Posterior cingulate gyrus (tissue), 11 donors: ENCODE measurements at regions not wholly inside any gene's neighbourhood (a gene's known extent, or its start where the extent isn't known, plus 50 kb on each side); places are given as distances from the start of the nearest gene placed in this dataset.

Source experiments
- DNase-seq, 10 donors: peaks; one replicate each; pipeline versions ENCODE4 v3.0.0 to v3.0.0-alpha.2; 2020 to 2021; ENCODE audit warnings: mixed read lengths in 3 of 10
- intact Hi-C: fragments of 100-400 bp; cut with DNase I; formaldehyde crosslinking; loops from one replicate; pipeline ENCODE4 v1.15.1; 2023

GRCh38 chr12:89862511-89863445 lies 154.1 kb upstream of the ATP2B1 start:
- intact Hi-C loops: no loop called here
- DNase-seq: no peak

DNA sequence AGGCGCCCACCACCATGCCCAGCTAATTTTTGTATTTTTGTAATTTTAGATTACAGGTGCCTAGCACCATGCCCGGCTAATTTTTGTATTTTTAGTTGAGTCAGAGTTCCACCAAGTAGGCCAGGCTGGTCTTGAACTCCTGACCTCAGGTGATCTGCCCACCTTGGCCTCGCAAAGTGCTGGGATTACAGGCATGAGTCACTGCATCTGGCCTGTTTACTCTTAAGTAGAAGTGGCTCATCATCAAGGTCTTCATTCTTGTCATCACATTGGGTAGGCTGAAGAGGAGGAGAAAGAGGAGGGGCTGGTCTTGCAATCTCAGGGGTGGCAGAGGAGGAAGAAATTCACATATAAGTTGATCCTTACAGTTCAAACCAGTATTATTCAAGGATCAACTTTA lies 152.4 kb upstream of the ATP2B1 start:
- intact Hi-C loops: no loop called here
- DNase-seq: no peak

GRCh38 chr12:89859508-89860220 lies 151.0 kb upstream of the ATP2B1 start:
- DNase-seq: no peak
- intact Hi-C loops: no loop called here

GRCh38 chr12:89858718-89859117 lies 150.1 kb upstream of the ATP2B1 start:
- no peak for DNase-seq
- intact Hi-C loops: no loop called here

DNA sequence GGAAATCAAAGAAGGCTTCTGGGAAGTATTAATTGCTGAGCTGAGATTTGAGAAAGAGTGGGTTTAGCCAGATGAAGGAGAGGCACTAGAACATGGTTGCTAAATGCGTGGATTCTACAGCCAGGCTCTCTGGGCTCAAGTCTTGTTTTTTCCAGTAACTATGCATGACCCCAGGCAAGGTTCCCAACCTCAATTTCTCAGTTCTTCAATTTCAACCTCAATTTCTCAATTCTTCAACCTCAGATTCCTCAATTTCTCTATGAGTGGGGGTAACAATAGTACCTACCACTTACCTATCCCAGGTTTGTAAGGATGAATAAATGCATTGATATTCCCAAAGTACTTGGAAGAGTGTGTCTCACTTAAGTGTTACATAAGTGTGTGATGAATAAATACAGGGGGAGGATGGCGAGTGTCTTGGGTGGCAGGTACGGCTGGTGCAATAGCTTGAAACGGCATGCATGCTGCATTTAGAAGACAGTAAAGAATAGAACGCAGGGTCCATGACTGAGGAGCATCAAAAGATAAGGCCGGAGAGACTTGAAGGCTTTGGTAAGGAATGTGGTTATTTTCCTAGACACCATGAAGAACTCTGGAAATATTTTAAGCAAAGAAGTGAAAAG lies 149.1 kb upstream of the ATP2B1 start:
- DNase-seq: peak in 1 of 10 donors; percentile 82
- intact Hi-C loops: no loop called here

DNA sequence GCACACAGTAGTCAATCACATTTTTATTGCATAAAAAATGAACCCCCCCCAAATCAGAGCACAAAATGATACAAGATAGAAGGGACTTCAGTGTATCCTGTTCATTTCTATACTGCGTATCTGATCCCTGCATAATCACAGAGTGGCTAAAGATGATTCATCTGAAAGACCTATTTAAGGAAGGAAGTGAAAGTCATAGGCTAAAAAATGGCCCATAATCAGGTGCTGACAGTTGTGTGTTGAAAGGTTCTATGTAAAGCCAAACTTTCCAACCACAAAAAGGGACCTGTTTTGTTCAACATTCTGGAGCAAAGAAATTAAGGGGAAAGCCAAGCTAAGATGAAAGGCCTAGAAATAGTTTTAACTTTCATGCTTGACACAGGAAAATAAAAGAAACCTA lies 147.8 kb upstream of the ATP2B1 start:
- intact Hi-C loops: no loop called here

GRCh38 chr12:89848732-89849131 lies 140.1 kb upstream of the ATP2B1 start:
- intact Hi-C loops: no loop called here
- no peak for DNase-seq

More for the DNA sequence above, 147.8 kb upstream of the ATP2B1 start:
- no peak for DNase-seq

DNA sequence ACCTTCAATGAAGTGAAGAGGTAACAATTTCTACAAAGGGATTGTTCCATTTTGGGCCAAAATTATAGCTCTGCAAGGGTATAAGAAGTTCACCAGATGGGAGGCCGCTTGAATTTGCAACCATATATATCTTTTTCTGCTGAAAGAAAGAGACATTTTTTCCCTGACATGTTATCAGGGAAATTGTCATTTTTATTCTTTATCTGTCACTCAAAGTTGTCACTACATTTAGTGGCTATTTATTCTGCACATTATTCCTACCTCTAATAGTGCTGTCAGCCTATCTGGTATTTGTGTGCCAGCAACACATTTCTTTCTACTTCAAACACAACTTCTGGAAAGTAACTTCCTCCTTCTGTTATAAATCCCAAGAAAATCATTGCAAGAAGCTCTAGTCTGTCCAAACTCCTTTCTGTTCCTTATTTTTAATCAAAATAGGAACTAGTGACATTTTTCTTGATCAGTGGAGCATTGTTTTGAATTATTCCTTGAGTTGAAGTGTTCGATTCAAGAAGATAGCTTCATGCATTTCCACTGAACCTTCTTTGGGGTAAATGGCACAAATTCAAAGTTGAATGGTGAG lies 137.9 kb upstream of the ATP2B1 start:
- intact Hi-C loops: no loop called here
- no peak for DNase-seq

DNA sequence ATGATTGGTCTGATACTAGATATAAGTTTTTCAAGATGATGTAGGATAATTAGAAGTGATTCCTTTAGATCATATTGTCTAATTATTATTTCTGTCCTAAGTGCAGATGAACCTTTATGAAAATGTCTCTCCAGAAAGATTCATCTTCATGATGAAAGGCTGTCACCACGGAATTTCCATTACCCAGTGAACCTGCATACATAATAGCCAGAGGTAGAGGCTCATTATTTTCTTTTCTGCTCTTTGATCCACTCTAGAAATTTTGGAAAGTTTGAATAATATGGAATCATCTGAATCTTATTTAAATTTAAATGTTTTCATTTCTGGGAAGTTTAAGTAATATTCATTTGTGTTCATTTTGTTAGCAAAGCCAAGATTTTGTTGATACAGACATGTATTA lies 137.1 kb upstream of the ATP2B1 start:
- DNase-seq: no peak
- intact Hi-C loops: no loop called here

DNA sequence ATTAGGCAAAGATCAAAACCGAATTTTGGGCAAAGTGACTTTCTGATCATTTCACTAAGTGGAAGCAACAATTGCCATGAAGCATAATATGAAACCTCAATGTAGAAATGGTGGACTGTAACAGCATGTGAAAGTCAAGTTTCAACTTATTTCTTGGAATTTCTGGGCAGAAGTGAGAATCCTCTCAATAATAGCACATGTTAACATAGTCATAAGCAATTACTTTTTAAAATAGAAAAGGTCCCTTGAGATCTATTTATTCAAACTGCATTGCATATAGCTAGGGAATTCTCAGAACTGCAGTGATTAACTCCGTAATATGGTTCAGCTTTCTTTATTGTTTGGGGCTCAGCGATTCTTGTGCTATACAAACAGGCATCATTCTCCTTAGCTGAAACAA lies 136.7 kb upstream of the ATP2B1 start:
- intact Hi-C loops: no loop called here
- no peak for DNase-seq

- intact Hi-C loops: no loop called here
- DNase-seq: no peak
Observed at GRCh38 chr12:89844539-89844938, 135.9 kb upstream of the ATP2B1 start.

GRCh38 chr12:89840162-89840922 lies 131.7 kb upstream of the ATP2B1 start:
- DNase-seq: no peak

DNA sequence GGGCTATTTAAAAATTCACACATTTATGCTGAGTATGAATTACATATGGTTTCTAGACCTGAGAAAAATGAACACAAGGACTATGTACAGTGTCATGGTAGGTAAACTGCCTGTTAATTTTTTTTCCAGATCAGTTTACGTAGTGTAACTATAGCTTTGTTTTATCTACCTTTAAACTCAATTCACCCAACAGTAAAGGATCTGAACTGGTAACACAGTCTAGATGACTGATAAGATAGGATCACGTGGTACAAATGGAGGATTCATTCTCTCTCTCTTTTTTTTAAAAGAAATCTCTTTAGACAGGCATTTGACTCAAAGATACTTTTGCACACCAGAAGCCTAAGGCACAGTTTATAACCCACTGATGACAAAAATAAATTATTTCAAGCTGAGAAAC lies 130.8 kb upstream of the ATP2B1 start:
- intact Hi-C loops: no loop called here
- no peak for DNase-seq

More at GRCh38 chr12:89840162-89840922, 131.7 kb upstream of the ATP2B1 start:
- intact Hi-C loops: no loop called here

DNA sequence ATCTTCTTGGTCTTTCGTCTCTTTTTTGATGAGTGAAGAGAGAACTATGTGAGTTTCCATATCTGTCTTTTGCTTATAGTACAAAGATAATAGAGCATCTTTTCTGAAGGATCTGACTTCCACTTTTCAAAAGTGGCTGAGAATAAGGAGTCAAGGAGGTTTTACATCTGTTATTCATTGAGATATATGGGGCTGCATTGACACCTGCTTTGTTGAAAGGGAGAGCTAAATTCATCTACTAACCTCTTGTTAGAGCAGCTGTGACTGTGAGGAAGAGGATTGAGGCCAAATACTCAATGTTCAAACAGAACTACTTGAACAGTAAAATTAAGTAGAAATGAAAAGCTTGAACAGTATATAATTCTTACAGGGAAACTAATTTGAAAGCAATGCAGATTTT lies 130.2 kb upstream of the ATP2B1 start:
- DNase-seq: no peak
- intact Hi-C loops: no loop called here

GRCh38 chr12:89836026-89836425 lies 127.4 kb upstream of the ATP2B1 start:
- intact Hi-C loops: no loop called here
- no peak for DNase-seq

DNA sequence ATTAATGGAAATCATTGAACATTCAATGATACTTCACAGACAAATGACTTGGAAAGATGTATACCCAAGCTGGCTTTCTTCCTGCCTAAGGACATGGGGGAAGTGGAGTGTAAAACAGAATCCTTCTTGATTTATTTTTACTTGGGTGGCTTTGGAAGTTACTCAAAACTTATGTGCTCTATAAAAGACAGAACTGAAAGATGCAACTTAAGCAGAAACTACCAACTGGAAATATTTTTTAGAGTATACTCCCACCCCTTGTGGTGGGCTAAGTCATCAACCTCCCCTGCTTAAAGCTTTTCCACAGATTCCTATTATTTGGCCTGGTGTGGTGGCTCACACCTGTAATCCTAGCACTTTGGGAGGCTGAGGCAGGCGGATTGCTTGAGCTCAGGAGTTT lies 126.0 kb upstream of the ATP2B1 start:
- intact Hi-C loops: no loop called here
- DNase-seq: no peak

DNA sequence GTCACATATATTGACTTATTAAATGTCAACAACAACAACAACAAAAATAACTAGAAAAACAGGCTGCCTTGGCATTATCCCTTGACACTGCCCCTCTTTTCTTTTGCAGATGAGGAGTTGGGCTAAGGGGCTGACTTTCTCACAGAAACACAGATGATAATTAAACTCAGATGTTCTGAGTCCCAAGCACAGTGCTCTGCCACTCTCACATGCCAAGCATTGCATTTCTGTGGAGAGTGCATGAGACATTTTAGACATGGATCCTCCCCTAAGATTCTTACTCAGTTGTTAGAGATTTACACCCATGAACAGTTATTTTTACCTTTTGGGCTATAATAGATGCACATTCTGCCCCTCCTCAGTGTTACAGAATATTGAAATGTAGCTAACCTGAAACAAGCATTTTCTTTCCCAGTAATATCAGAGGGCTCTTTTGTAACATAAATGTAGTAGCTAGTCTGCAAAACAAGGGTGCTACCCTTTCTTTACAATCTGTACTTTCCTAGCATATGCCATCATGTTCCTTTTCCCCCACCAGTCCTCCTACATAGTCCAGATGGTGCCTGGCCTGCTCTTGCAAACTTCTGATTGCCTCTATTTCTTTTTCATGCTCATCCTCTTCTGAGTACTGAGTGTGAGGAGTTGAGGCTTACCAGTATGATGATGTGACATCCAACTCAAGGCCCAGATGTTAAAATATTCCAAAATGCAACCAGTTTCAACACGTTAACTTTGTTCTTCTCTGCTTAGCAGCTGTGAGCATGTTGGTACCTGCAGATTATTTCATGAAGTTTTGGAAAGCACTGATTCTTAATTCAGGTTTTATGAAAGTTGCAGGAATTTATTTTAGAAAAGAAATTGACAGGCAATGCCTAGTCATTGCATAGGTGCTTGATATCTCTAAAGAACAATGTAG lies 125.0 kb upstream of the ATP2B1 start:
- intact Hi-C loops: no loop called here

GRCh38 chr12:89832336-89832735 lies 123.7 kb upstream of the ATP2B1 start:
- DNase-seq: no peak
- intact Hi-C loops: no loop called here

More for the DNA sequence above, 125.0 kb upstream of the ATP2B1 start:
- DNase-seq: peak in 3 of 10 donors; percentile 24 to 80 (median 26)
